HEK293T (cell line): ENCODE measurements at regions not wholly inside any gene's neighbourhood (a gene's known extent, or its start where the extent isn't known, plus 50 kb on each side); places are given as distances from the start of the nearest gene placed in this dataset.

Source experiments
- CTCF ChIA-PET: fragments of 350-600 bp; formaldehyde crosslinking; extraction: SDS; loops from one replicate; lab custom pipeline; 2021; ENCODE audit warnings: antibody characterized with exemption, inconsistent platforms; lab: Yijun Ruan, JAX
- POLR2A ChIA-PET: fragments of 350-600 bp; formaldehyde crosslinking; extraction: SDS; loops from one replicate; lab custom pipeline; 2020; ENCODE audit warnings: antibody characterized with exemption, inconsistent platforms; lab: Yijun Ruan, JAX
- DNase-seq: peaks from one replicate; pipeline ENCODE4 v3.0.0; 2012; ENCODE audit warnings: mixed read lengths; ENCODE audit errors: extremely low spot score
- ARNT ChIP-seq: fragments of 450-650 bp; IDR thresholded peaks from 2 replicates; pipeline ENCODE4 v1.6.1; 2017; ENCODE audit warnings: mild to moderate bottlenecking
- BHLHE40 ChIP-seq: fragments of 450-650 bp; IDR thresholded peaks from 2 replicates; pipeline ENCODE4 v1.6.1; 2016; ENCODE audit warnings: mild to moderate bottlenecking, moderate library complexity, borderline replicate concordance
- CTBP1 ChIP-seq: fragments of 450-650 bp; IDR thresholded peaks from 2 replicates; pipeline ENCODE4 v1.6.1; 2016; ENCODE audit warnings: borderline replicate concordance
- ELF4 ChIP-seq: fragments of 450-650 bp; IDR thresholded peaks from 2 replicates; pipeline ENCODE4 v1.6.1; 2017; ENCODE audit warnings: antibody characterized with exemption
- FOXA1 ChIP-seq: fragments of 450-650 bp; IDR thresholded peaks from 2 replicates; pipeline ENCODE4 v1.6.1; 2016; ENCODE audit warnings: mild to moderate bottlenecking
- FOXK2 ChIP-seq: fragments of 450-650 bp; IDR thresholded peaks from 2 replicates; pipeline ENCODE4 v1.6.1; 2016; ENCODE audit warnings: mild to moderate bottlenecking
- FOXM1 ChIP-seq: fragments of 450-650 bp; IDR thresholded peaks from 2 replicates; pipeline ENCODE4 v1.6.1; 2017; ENCODE audit warnings: mild to moderate bottlenecking, borderline replicate concordance
- HDGF ChIP-seq: fragments of 450-650 bp; IDR thresholded peaks from 2 replicates; pipeline ENCODE4 v1.6.1; 2017; ENCODE audit warnings: antibody characterized with exemption, borderline replicate concordance
- L3MBTL2 ChIP-seq: fragments of 450-650 bp; conservative IDR thresholded peaks from 2 replicates; pipeline ENCODE4 v1.6.1; 2016; ENCODE audit warnings: mild to moderate bottlenecking
- NFRKB ChIP-seq: fragments of 450-650 bp; IDR thresholded peaks from 2 replicates; pipeline ENCODE4 v1.6.1; 2016; ENCODE audit warnings: mild to moderate bottlenecking, moderate library complexity
- SP1 ChIP-seq: fragments of 450-650 bp; IDR thresholded peaks from 2 replicates; pipeline ENCODE4 v1.6.1; 2017
- SUZ12 ChIP-seq: fragments of 450-650 bp; IDR thresholded peaks from 2 replicates; pipeline ENCODE4 v1.6.1; 2016; ENCODE audit warnings: mild to moderate bottlenecking
- TARDBP ChIP-seq: fragments of 450-650 bp; IDR thresholded peaks from 2 replicates; pipeline ENCODE4 v1.6.1; 2016
- ZNF384 ChIP-seq: fragments of 450-650 bp; IDR thresholded peaks from 2 replicates; pipeline ENCODE4 v1.6.1; 2016
- TF ChIP-seq, protein P1 (sequence below): fragments of 450-650 bp; IDR thresholded peaks from 2 replicates; pipeline ENCODE4 v1.6.1; 2016

DNA sequence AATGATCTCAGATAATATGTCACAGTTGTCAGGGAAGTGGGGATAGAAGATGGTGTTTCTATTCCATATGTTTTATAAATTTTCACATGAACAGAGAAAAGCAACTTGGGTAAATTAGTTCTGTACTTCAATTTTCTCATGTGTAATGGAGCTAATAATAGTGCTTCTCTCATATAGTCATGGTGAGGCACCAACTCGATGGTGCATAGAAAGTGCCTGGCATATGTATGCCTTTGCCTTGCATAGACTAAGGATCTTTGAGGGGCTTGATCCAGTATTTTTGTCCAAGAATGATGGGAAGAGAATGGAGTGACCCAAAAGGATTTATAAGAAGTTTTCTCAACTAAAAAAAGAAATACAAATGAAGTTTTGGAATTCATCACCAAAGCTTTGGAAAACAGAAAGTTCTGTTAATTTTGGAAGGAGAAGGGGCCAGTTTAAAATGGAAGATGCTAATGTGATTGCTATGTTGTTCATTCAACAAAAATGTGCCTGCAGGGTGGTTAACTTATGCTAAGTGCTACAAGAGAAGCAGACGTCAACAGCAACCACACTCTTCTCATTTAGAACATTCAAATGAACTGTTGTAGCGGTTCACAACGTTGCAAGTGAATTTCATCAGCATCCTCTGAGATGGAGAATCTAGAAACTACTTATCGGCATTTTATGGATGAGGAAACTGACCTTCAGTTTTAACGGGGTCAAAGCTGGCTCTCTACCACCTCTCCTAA lies 86.1 kb downstream of the RTP4 start:
- POLR2A ChIA-PET, result no interaction called here

DNA sequence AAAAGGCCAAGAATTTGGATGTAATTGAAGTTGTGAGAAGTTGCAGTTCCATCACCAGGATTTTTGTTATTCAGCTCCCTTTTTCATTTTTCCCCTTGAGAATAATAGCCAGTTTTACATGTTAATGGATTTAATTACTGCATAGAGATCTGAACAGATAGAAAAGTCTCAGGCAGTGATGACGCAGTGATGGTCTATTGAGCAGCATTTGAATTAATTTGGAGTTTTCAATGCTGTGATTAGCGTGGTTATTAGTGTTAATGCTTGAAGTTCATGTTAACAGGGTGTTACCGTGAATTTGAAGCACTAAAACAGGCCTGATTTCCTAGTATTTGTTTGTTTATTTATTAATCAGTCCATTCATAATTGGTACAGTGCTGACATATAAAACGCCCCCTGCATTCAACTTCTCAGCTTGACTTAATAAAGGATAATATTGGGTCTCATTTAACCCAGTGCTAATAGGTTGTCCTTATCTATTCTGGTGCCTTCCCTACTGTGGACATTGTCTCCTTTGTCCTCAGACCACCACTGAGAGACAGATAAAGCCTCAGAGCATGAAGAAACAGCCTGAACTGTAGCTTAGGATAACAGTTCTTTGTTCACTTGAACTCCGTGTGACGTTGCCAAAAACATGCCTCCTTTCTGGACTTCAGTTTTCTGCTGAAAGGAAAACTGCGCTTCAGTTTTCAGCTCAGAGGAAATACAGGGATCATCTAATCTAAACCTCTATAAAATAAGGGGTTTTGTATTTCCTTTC lies 82.4 kb downstream of the RTP4 start:
- no peak for TF ChIP-seq HDGF
- no peak for TF ChIP-seq ELF4
- no peak for TF ChIP-seq FOXM1
- no peak for TF ChIP-seq TARDBP
- no peak for TF ChIP-seq ARNT
- TF ChIP-seq FOXK2, result no peak
- TF ChIP-seq L3MBTL2, result no peak
- TF ChIP-seq SUZ12, result no peak
- TF ChIP-seq BHLHE40, result no peak
- POLR2A ChIA-PET, result no interaction called here
- no peak for DNase-seq
- CTCF ChIA-PET, result no interaction called here

More for the DNA sequence above, 86.1 kb downstream of the RTP4 start:
- CTCF ChIA-PET, result no interaction called here
- DNase-seq, result no peak
- no peak for TF ChIP-seq ZNF384
- TF ChIP-seq FOXA1, result no peak

DNA sequence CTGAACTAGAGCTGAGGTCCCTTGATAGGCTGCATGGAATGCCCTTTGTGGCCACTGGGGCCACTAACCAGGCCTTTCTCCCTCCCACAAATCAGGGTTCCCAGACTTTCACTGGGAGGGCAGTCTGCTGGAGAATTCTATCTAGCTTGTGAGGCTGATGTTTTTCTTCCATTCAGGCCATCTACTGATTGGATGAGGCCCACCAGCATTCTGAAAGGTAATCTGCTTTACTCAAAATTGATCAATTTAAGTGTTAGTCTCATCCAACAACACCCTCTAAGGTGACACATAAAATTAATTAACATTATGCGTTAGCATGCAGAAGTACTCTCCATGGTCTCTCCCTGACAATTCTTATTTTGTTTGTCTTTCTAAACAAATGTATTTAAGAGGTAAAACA lies 80.5 kb downstream of the RTP4 start:
- TF ChIP-seq CTBP1 (no peak), TARDBP (no peak), SUZ12 (no peak), FOXM1 (no peak), NFRKB (no peak), FOXA1 (no peak), BHLHE40 (no peak), ZNF384 (no peak), ELF4 (no peak), SP1 (no peak), ARNT (no peak)
- TF ChIP-seq, protein P1, sequence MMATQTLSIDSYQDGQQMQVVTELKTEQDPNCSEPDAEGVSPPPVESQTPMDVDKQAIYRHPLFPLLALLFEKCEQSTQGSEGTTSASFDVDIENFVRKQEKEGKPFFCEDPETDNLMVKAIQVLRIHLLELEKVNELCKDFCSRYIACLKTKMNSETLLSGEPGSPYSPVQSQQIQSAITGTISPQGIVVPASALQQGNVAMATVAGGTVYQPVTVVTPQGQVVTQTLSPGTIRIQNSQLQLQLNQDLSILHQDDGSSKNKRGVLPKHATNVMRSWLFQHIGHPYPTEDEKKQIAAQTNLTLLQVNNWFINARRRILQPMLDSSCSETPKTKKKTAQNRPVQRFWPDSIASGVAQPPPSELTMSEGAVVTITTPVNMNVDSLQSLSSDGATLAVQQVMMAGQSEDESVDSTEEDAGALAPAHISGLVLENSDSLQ, result no peak
- no peak for DNase-seq
- POLR2A ChIA-PET, result no interaction called here
- CTCF ChIA-PET, result no interaction called here

DNA sequence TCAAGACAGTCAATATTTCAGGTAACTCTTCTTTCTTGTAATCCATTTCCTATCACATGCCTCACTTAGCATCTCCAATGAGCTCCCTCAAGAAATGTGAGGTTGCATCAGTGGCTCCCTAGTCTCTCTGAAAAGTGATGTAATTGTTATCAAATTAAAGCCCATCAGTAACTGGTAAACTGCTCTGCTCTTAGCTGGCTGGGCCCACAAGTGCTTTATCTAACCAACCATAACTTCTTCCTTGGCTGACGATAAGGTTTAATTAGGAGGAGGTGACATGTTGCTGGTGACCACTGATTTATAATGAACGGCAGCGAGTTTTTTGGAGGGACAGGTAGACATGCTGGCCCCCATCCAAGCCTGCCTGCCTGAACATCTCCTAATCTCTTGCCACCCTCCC lies 79.6 kb downstream of the RTP4 start:
- TF ChIP-seq BHLHE40 (no peak), HDGF (no peak), NFRKB (no peak), SUZ12 (no peak), FOXA1 (no peak), L3MBTL2 (no peak), SP1 (no peak), ZNF384 (no peak), FOXM1 (no peak), ARNT (no peak), CTBP1 (no peak)
- CTCF ChIA-PET, result interaction anchor here (0.7 kb wide), 1 partner anchor 15 kb away, joined by 3 read pairs; no protein-coding TSS in a partner anchor
- DNase-seq, result no peak
- POLR2A ChIA-PET, result no interaction called here

DNA sequence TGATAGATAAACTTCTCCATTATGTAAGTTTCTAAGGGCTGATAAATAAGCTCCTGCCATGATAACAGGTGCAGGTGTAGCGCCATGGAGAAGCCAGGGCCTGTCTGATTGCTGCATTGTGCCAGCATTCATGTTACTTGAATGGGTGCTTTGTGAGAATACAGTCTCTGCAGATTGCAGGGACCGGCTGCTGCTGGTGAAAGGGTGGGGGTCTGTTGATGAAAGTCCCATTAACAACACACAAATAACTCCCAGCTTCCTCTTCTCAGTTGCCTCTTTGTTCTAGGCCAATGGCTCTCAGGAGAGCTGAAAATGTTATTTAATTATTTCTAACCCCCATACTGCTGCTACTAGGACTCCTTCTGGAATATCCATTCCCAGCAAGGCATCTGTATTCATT lies 77.2 kb downstream of the RTP4 start:
- TF ChIP-seq CTBP1, result no peak
- no peak for TF ChIP-seq BHLHE40
- TF ChIP-seq ZNF384, result no peak
- no peak for TF ChIP-seq FOXK2
- TF ChIP-seq L3MBTL2, result no peak
- TF ChIP-seq, protein P1, result no peak
- POLR2A ChIA-PET, result no interaction called here
- CTCF ChIA-PET, result no interaction called here
- no peak for DNase-seq

DNA sequence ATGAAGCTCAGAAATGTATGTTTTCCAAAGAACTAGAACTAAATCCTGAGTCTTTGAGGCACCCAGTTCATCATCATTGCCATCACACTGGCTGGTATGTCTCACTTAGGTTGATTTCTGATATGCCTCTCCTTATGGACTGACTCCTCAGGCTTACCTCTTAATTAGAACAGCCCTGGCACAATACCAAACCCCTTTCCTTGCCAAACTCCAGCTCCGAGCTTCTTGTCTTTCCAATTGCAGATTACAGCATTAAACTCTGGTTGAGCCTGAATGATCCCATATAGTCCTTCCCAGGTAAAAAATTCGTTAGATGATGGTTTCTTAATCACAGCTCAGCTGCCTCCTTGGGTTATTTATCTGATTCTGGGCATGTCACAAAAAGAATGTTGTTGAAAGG lies 66.3 kb downstream of the RTP4 start:
- POLR2A ChIA-PET, result no interaction called here
- CTCF ChIA-PET, result no interaction called here

DNA sequence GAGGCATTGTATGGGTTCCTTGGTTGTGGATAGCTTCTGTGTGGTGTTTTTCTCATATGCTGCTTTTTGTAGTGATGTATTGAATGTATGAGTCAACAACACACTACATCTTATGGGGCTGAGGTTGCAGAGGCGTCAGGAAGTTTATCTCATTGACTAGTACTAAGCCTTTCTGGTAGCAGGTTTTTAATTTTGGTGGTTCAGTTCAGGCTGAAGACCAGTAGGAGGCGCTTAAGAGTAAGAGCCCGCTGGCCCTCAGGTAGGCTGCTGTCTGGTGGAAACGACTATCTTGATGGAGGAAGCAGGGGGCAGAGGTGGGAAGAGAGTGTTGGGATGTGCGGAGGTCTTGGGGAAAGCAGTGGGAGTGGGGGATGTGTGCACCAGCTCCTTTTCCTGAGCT lies 62.4 kb downstream of the RTP4 start:
- ChIA-PET CTCF (no interaction called here), POLR2A (no interaction called here)
- no peak for TF ChIP-seq TARDBP
- TF ChIP-seq, protein P1, result no peak
- TF ChIP-seq ZNF384, result no peak
- no peak for TF ChIP-seq ELF4
- TF ChIP-seq SP1, result no peak
- TF ChIP-seq HDGF, result no peak
- TF ChIP-seq NFRKB, result no peak
- no peak for TF ChIP-seq SUZ12
- no peak for TF ChIP-seq FOXA1
- no peak for DNase-seq

More for the DNA sequence above, 66.3 kb downstream of the RTP4 start:
- no peak for TF ChIP-seq ELF4
- DNase-seq, result no peak
